AML-193 (cell line): ENCODE measurements at regions not wholly inside any gene's neighbourhood (a gene's known extent, or its start where the extent isn't known, plus 50 kb on each side); places are given as distances from the start of the nearest gene placed in this dataset.
"Not testable (repeated sequence)": the region's sequence is repeated elsewhere in the genome, so short reads cannot be mapped to it uniquely, and the experiment has no call there.

Source experiments
- DNase-seq, 2 experiments: peaks; one replicate each; lab custom pipeline; 2025; lab: John Stamatoyannopoulos, UW

DNA sequence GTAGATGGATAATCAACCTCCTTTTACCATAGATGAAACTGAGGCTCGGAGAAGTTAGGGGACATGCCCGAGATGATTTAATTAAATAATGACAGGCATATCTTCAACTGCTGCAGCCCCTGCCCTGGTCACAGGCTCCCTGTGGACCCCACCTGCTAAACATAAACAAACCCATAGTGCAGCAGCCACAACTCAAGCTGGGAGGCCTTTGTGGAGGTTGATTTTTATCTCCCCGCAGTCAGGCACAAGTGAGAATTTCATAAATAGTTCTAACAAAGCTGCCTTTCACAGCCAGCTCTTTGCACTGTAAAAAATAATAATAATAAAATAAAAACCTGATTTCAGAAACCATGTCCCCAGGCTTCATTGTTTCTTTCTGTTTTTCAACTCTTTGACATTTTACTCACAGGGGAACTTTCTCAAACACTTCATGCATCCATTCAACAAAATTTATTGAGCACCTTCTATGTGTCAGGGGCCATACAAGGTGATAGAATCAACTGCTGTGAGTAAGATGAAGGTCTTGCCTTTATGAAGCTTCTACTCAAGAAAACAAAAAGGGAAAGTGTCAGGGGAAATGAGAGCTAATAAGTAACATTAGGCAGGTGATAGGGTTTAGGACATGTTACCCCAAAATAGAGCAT lies 393.6 kb upstream of the PROK2 start:
- no peak for DNase-seq

DNA sequence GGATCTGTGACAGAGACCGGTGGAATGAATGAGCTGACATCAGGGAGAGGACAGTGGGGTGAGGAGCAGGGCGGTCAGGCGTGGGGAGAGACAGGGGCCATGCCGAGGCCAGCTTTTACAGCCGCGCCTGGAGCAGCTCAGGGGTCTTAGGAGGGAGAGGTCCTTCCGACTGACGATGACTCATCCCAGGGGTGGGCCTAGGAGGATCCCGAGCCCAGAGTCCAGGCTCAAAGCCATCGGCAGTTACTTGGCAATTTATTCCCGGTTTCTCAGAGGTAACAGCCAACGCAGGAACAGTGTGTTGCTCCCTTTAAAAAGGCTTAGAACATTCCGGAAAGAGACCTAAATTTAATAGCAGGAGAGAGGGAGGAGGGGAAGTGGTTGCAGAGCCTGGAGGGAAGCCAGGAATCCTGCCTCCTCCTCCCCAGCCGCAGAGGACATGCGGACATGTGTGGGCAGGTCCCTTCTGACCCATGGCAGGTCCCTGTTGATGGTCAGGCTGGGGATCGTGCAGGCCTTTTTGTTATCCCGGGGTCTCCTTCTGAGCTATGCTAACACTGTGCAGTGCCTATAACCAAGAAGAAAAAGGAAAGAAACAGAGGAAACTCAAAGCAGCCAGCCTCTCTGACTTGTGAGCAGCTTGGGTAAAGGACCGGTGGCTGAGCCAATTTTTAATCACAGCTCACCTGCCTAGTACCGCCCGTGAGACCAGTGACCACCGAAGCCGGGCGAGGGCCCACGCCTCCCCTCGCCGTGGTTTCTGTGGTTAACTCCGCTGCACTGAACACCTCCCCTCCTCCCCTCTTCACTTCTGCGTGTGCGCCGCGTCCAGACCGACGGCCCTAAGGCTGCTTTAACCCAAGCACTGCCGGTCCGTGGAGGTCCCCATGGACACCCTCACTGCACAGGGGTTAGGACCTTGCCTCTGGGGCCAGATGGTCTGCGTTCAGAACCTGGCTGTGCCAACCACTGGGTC lies 392.4 kb upstream of the PROK2 start:
- peak in 1 of 2 experiments; percentile 49 for DNase-seq

- DNase-seq, result no peak
Observed at GRCh38 chr3:72176537-72177041, 391.6 kb upstream of the PROK2 start.

GRCh38 chr3:72175296-72175858 lies 390.4 kb upstream of the PROK2 start:
- DNase-seq, result no peak

DNA sequence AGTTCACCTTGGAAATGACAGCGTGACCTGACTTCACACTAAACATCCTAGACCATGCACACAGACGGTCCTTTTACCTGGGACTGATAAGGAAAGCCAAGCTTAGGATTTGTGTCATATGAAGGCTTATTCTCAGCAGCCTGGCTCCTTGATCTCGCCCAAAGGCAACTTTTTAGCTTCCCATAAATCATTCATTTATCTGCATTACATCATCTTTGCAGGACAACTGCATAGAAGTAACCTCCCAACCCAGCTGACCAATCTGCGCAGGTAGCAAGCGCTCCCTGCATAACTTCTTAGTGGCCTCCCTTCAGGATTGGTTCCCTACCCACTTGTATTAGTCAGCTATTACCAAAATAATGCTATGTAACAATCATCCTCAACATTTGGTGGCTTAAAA lies 389.9 kb upstream of the PROK2 start:
- DNase-seq, result no peak

DNA sequence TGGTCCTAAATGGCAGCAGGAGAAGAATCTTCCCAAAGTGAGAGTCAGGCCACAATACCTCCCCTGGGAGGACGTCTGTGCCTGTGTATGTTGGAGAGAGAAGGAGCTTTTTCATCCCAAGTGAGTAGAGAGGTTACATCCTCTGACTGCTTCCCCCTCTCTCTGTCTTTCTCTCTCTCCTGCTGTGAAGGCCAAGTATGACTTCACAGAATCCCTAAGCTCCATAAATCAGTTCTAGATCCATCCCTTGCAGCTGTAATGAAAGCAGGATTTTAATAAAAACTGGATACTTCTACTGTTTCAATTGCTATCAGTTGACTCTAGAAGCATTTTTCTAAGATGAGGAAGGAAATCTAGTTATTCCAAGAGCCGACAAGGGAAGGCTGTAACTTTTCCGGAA lies 389.1 kb upstream of the PROK2 start:
- DNase-seq, result no peak

GRCh38 chr3:72171946-72172345 lies 387.0 kb upstream of the PROK2 start:
- DNase-seq, result no peak

- DNase-seq, result no peak
Observed at GRCh38 chr3:72171463-72171881, 386.5 kb upstream of the PROK2 start.

DNA sequence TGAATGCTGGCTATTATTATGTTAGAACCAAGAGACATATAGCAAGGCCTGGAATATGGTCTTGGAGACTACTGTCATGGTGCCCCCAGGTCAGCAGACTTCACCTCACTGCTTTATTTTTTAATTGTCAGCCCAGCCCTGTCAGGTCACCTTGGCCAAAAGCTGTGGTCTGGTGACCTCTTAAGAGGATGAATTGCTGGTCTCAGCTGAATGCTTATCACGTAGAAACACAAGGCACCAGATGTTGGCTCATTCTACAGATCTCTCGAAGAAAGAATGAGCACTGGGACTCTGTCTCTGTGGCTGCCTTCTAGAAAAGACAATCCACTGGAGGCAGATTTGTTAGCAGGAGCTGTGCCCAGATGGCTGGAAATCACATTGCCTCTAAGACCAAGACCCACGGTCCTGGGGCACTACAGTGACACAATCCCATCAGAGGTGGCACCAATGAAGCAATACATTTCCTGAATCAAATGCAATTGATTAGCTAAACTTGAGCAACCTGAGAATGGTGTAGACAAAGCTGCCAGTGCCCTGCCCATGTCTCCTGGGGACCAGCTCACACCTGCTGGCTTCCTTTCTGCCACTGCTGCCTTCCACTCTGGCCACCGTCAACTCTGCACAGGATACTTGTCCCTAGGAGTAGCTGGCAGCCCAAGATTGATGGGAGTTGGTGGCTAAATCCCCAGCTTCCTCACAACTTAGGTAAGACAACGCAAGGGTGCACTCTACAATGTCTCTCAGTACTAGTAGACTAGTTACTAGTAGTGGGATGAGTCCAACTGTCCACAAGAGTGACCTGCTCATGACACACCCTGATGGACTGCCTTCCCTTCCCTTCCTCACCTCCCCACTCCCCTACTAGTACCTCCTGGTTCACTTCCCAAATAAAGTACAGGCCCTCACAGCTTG lies 384.9 kb upstream of the PROK2 start:
- DNase-seq, result no peak

- DNase-seq, result no peak
Observed at GRCh38 chr3:72169120-72169519, 384.2 kb upstream of the PROK2 start.

GRCh38 chr3:72165808-72166207 lies 380.9 kb upstream of the PROK2 start:
- no peak for DNase-seq

DNA sequence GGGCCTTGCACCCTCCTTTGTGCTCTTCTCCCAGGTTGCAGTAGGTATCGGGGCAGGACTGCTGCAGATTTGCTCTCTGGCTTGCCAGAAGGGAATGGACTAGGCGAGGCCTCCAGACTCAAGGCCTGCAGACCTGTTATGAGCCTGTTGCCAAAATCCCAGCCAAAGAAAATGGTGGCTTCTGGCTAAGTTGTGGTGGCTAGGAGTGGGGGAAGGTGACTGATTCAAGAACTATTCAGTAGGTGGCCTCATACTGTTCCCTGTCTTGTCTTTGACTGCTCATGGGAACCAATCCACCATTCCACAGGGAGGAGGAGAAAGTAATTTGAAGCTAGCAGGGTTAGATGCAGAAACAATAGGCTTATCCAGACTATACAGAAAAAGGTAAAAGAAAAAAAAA lies 380.4 kb upstream of the PROK2 start:
- DNase-seq, result no peak

- no peak for DNase-seq
Observed at GRCh38 chr3:72164635-72164978, 379.7 kb upstream of the PROK2 start.

GRCh38 chr3:72163809-72164634 lies 379.1 kb upstream of the PROK2 start:
- DNase-seq, result no peak

DNA sequence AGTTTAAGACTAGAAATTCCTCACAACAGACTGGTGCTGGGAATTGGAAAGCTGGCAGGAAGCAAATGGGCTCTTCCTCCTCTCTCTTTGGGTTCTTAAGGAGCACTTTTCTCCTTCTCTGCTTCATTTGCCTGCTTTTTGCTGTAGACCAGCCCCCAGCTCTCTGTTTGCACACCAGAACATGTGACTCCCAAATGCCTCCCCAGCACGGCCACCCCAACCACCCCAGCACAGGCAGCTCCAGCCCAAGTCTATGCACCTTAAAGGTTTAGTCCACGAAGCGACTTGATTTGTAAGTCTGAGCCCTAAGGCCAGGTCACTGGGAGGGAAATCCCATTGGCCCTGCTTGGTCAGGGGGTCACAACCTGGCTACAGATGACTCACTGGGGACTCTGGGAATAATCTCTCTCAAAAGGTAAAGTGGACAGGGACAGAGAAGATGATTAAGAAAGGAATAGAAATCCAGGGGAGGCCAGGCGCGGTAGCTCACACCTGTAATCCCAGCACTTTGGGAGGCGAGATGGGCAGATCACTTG lies 377.8 kb upstream of the PROK2 start:
- no peak for DNase-seq

DNA sequence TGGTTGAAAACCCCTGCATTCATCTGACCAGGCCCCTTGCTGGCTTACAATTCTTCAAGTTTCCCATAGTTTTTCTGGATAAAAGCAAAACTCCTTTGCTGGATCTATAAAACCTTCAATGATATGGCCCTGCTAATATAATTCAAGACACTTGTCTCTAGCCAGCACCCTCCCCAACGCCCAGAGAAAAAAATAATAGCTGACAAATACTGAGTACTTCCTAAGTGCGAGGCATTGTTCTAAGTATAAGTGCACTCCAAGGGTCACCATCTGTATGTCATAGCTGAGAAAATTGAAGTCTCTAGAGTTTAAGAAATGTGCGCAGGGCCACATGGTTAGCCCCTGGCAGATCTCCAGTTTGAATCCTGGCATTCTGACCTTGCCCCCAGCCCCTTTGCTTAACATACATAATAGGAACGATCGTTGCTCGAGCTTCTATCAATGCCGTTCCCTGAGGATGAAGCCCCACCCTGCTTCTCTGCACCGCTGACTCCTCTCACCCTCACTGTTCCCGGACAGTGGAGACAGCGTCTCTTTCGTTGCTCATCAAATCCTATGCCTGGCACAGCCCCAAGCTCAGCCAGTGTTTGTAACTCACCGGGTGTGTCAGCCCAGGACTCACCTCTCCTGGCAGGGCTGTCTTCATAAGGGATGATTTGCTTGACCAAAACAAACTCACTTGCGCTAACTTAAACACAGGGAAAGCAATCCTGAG lies 377.1 kb upstream of the PROK2 start:
- DNase-seq, result no peak

- DNase-seq, result not testable (repeated sequence)
Observed at GRCh38 chr3:72161285-72161684, 376.3 kb upstream of the PROK2 start.

GRCh38 chr3:72160351-72160750 lies 375.4 kb upstream of the PROK2 start:
- DNase-seq, result no peak

- DNase-seq, result no peak
Observed at GRCh38 chr3:72159487-72159886, 374.5 kb upstream of the PROK2 start.
